HG03039 (cell line): ENCODE measurements at regions not wholly inside any gene's neighbourhood (a gene's known extent, or its start where the extent isn't known, plus 50 kb on each side); places are given as distances from the start of the nearest gene placed in this dataset.
"Not testable (repeated sequence)": the region's sequence is repeated elsewhere in the genome, so short reads cannot be mapped to it uniquely, and the experiment has no call there.

Experiments used
- ATAC-seq: cut with Tn5 transposase; IDR thresholded peaks from one replicate; pipeline ENCODE4 v1.9.1; 2021; ENCODE audit warnings: mild to moderate bottlenecking, moderate library complexity; ENCODE audit not compliant: unreplicated experiment

- ATAC-seq = no peak
These were observed 113.4 kb downstream of the LHX2 start for GRCh38 chr9:124124729-124125650.

GRCh38 chr9:124125651-124125977 lies 114.0 kb downstream of the LHX2 start:
- no peak for ATAC-seq

GRCh38 chr9:124126648-124127646 lies 115.4 kb downstream of the LHX2 start:
- no peak for ATAC-seq

DNA sequence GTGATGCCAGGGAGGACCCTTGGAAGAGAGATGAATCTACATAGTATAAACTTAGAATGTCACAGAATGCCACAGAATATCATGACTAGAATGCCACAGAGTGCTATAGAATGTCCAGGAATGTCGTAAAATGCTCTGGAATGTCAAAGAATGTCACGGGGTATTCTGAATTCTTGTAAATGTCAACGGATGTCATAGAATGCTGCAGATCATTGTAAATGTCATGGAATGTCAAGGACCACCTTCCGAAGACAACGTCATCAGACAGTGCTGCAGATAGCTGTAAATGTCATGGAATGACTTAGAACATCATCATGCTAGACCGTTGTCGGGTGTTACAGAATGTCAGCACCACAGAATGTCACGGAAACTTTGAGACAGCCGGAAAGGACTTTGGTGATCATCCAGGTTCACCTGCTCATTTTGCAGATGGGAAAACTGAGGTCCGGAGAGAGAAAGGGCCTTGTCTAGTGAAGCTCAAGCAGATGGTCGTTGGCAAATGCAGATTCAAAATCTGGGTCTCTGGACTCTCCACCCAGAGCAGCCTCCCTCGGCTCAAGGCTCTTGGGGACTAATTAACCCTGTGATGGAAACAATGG lies 117.1 kb downstream of the LHX2 start:
- ATAC-seq = no peak

GRCh38 chr9:124130277-124131075 lies 118.9 kb downstream of the LHX2 start:
- ATAC-seq = no peak

DNA sequence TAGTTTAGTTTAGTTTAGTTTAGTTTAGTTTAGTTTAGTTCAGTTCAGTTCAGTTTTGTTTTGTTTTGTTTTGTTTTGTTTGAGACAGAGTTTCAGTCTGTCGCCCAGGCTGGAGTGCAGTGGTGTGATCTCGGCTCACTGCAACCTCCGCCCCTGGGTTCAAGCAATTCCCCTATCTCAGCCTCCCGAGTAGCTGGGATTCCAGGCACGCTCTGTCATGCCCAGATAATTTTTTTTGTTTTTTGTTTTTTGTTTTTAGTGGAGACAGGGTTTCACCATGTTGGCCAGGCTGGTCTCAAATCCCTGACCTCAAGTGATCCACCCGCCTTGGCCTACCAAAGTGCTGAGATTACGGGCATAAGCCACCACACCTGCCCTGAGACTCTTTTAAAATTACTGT lies 120.0 kb downstream of the LHX2 start:
- not testable (repeated sequence) for ATAC-seq

DNA sequence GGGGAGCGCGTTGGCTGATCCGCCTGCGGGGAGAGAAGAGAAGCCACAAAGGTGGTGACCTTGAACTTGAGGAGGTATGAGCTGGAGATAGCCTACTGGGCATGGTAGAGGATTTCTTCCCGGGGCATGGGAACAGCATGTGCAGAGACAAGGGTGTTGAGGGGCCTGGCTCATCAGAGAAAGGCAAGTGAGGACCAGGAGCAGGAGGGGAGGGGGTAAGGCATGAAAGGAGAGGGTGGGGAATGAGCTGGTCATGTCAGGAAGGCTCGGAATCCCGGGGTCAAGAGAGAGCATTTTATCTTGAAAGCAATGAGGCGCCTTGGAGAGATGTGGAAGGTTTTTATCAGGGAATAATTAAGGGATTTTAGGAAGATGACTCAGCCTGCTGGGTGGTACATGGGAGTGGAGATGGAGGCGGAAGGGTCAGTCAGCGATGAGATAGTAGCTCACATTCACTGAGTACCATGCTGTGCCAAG lies 121.1 kb downstream of the LHX2 start:
- no peak for ATAC-seq

GRCh38 chr9:124133727-124134126 lies 122.2 kb downstream of the LHX2 start:
- no peak for ATAC-seq

DNA sequence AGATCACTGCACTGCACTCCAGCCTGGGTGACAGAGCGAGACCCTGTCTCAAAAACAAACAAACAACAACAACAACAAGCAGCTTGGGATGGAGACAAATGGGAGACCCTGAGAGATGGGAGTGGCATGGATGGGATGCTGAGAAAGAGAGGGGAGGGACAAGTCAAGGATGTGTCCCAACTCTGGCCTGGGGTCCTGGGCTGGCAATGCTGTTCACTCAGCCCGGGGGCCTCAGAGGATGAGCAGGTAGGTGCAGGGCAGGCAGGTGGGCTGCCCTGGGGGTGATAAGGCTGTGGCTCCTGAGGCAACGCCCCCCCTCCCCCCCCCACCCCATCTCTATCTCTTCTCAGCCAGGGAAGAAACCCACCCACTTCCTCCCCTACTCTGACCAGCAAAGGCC lies 123.0 kb downstream of the LHX2 start:
- no peak for ATAC-seq

DNA sequence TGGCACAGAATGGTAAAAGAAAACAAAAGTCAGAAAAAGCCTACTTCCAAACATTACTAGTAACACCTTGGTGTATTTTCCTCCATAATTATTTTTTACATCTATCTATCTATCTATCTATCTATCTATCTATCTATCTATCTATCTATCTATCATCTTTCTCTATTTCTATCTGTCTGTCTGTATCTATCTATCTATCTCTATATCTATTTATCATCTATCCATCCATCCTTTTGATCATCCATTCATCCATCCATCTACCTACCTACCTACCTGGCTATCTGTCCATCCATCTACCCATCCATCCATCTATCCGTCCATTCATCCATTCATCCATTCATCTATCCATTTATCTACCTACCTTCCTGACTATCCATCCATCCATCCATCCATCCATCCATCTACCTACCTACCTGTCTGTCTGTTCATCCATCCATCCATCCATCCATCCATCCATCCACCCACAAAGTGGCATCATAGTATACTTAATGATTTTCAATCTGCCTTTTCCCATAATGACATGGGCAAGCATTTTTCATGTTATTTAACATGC lies 121.9 kb upstream of the NEK6 start:
- no peak for ATAC-seq

GRCh38 chr9:124137009-124137943 lies 120.5 kb upstream of the NEK6 start:
- ATAC-seq = peak; percentile 72

DNA sequence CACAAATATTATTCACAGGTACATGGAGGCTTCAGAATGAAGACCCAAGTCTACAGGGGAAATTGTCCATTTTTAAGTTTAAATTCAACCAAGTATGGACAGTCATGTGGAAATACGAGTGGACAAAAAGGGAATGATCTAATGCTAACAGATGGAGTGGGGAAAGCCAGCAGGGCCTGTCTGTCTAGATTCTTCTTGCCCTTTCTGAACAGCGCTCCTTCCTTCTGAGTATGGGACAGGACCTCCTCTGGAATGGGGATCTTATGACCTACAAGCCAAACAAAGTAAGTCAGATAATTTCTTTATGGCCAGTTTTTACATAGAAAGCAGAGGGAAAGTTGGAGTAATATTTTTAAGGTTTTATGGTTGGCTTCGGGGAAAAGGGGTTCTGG lies 119.8 kb upstream of the NEK6 start:
- no peak for ATAC-seq

GRCh38 chr9:124139001-124139400 lies 118.7 kb upstream of the NEK6 start:
- no peak for ATAC-seq

DNA sequence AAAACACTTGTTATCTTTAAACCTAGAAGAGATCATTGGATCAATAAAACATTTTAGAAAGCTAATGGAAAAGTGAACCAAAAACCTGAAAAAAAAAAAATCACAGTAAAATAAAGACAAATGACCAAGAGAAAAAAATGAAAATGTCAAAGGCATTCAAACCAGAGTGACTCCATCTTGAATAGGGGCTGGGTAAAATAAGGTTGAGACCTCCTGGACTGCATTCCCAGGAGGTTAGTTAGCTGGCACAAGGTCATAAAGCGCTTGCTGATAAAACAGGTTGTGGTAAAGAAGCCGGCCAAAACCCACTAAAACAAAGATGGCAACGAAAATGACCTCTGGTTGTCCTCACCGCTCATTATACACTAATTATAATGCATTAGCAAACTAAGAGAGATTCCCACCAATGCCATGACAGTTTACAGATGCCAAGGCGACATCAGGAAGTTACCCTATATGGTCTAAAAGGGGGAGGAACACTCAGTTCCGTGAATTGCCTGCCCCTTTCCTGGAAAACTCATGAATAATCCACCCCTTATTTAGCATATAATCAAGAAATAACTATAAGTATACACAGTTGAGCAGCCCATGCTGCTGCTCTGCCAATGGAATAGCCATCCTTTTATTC lies 116.7 kb upstream of the NEK6 start:
- no peak for ATAC-seq

GRCh38 chr9:124144561-124145123 lies 113.1 kb upstream of the NEK6 start:
- not testable (repeated sequence) for ATAC-seq

GRCh38 chr9:124146031-124146561 lies 111.7 kb upstream of the NEK6 start:
- ATAC-seq = no peak

GRCh38 chr9:124149992-124150391 lies 107.8 kb upstream of the NEK6 start:
- ATAC-seq = no peak

- ATAC-seq = no peak
These were observed 93.9 kb upstream of the NEK6 start for GRCh38 chr9:124163760-124164255.
